NB4 (cell line): ENCODE measurements at regions not wholly inside any gene's neighbourhood (a gene's known extent, or its start where the extent isn't known, plus 50 kb on each side); places are given as distances from the start of the nearest gene placed in this dataset.

Experiments
- CTCF ChIP-seq: IDR thresholded peaks from one replicate; pipeline ENCODE4 v1.5.1; 2012; ENCODE audit warnings: low read depth, low read length
- POLR2A ChIP-seq: IDR thresholded peaks from 2 replicates; pipeline ENCODE4 v1.6.1; 2011; ENCODE audit warnings: mild to moderate bottlenecking; ENCODE audit not compliant: insufficient read length; ENCODE audit errors: extremely low read depth

DNA sequence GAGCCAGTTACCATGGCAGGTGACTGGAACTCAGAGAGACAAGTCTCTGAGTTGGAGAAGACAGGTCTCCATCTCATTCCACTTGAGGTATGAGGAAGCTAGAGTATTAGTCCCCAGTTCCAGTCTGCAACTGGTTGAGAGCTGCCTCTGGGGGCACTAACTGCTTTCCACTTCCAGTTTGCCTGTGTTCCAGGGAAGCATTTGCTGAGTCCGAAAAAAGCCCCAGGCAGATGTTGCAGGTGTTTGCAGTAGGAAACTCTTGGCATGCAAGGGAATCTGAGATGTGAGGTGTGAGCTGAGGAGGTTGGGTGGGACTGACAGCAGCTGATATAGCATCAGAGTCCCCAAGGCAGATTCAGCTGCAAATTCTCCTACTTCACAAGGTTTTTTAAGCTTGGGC is 272.2 kb upstream of the CASK start:
- no peak for TF ChIP-seq POLR2A
- TF ChIP-seq CTCF: no peak
